Activated CD4-positive, alpha-beta memory T cell treated with anti-CD3 and anti-CD28 coated beads, Interleukin-2, amount 10 ng/mL, durations not matched to agents 7 days and 5 days (primary cell): ENCODE measurements at regions not wholly inside any gene's neighbourhood (a gene's known extent, or its start where the extent isn't known, plus 50 kb on each side); places are given as distances from the start of the nearest gene placed in this dataset.
"Not testable (repeated sequence)": the region's sequence is repeated elsewhere in the genome, so short reads cannot be mapped to it uniquely, and the experiment has no call there.

Experiments
- CTCF ChIA-PET: fragments of 350-600 bp; sonication (Branson Sonifier 250); formaldehyde crosslinking; loops from one replicate; lab custom pipeline; 2021; ENCODE audit warnings: antibody characterized with exemption, inconsistent platforms; lab: Charles Lee
- POLR2A ChIA-PET: fragments of 350-600 bp; sonication (Branson Sonifier 250); formaldehyde crosslinking; loops from one replicate; lab custom pipeline; 2021; ENCODE audit warnings: antibody characterized with exemption; lab: Charles Lee
- DNase-seq: peaks from one replicate; pipeline ENCODE4 v3.0.0-alpha.2; 2020
- H3K27ac Mint-ChIP-seq: one replicate; pipeline ENCODE4 v1.8.0; 2021; ENCODE audit warnings: mild to moderate bottlenecking, mixed read lengths
- H3K27me3 Mint-ChIP-seq: one replicate; pipeline ENCODE4 v1.8.0; 2021; ENCODE audit warnings: mixed read lengths
- H3K36me3 Mint-ChIP-seq: one replicate; pipeline ENCODE4 v1.8.0; 2021; ENCODE audit warnings: low read depth, mixed read lengths
- H3K4me1 Mint-ChIP-seq: one replicate; pipeline ENCODE4 v1.8.0; 2021; ENCODE audit warnings: mixed read lengths
- H3K4me3 Mint-ChIP-seq: one replicate; pipeline ENCODE4 v1.8.0; 2021; ENCODE audit warnings: mild to moderate bottlenecking, mixed read lengths
- H3K9me3 Mint-ChIP-seq: one replicate; pipeline ENCODE4 v1.8.0; 2021; ENCODE audit warnings: mixed read lengths

- CTCF ChIA-PET, result interaction anchor here (1.5 kb wide), 1 partner anchor 9 kb away, joined by 3 read pairs; no protein-coding TSS in a partner anchor
- H3K27ac Mint-ChIP-seq, POLR2A ChIA-PET, H3K4me3 Mint-ChIP-seq, H3K27me3 Mint-ChIP-seq, DNase-seq, H3K36me3 Mint-ChIP-seq: not testable (repeated sequence)
- H3K9me3 Mint-ChIP-seq, result peaks cover 15% of the 10 kb centered on the region
- H3K4me1 Mint-ChIP-seq, result peaks cover 14% of the 10 kb centered on the region
These were observed 56.6 kb downstream of the CHST2 start for GRCh38 chr3:143175940-143176894.

GRCh38 chr3:143177965-143178364 is 58.4 kb downstream of the CHST2 start:
- POLR2A ChIA-PET, H3K4me3 Mint-ChIP-seq, CTCF ChIA-PET, H3K4me1 Mint-ChIP-seq, H3K9me3 Mint-ChIP-seq, H3K36me3 Mint-ChIP-seq, H3K27ac Mint-ChIP-seq, DNase-seq, H3K27me3 Mint-ChIP-seq: not testable (repeated sequence)

- H3K4me3 Mint-ChIP-seq, POLR2A ChIA-PET, H3K9me3 Mint-ChIP-seq, H3K4me1 Mint-ChIP-seq, H3K36me3 Mint-ChIP-seq, H3K27ac Mint-ChIP-seq, CTCF ChIA-PET, DNase-seq, H3K27me3 Mint-ChIP-seq: not testable (repeated sequence)
These were observed 59.4 kb downstream of the CHST2 start for GRCh38 chr3:143178775-143179548.

- no peaks in the 10 kb centered on the region for H3K27me3 Mint-ChIP-seq
- peaks cover under 1% of the 10 kb centered on the region for H3K9me3 Mint-ChIP-seq
- H3K27ac Mint-ChIP-seq, result no peak overlapping the region
- POLR2A ChIA-PET, result no interaction called here
- no peak for DNase-seq
- no peaks in the 10 kb centered on the region for H3K36me3 Mint-ChIP-seq
- no peak overlapping the region for H3K4me3 Mint-ChIP-seq
- H3K4me1 Mint-ChIP-seq, result no peaks in the 10 kb centered on the region
- CTCF ChIA-PET, result no interaction called here
These were observed 60.0 kb downstream of the CHST2 start for GRCh38 chr3:143179603-143180002.

- POLR2A ChIA-PET, H3K9me3 Mint-ChIP-seq, H3K4me1 Mint-ChIP-seq, CTCF ChIA-PET, H3K36me3 Mint-ChIP-seq, H3K27ac Mint-ChIP-seq, H3K27me3 Mint-ChIP-seq, DNase-seq, H3K4me3 Mint-ChIP-seq: not testable (repeated sequence)
These were observed 61.3 kb downstream of the CHST2 start for GRCh38 chr3:143180860-143181259.

- H3K27ac Mint-ChIP-seq, H3K27me3 Mint-ChIP-seq, H3K9me3 Mint-ChIP-seq, CTCF ChIA-PET, DNase-seq, H3K36me3 Mint-ChIP-seq, POLR2A ChIA-PET, H3K4me3 Mint-ChIP-seq, H3K4me1 Mint-ChIP-seq: not testable (repeated sequence)
These were observed 62.4 kb downstream of the CHST2 start for GRCh38 chr3:143181977-143182376.

- H3K36me3 Mint-ChIP-seq, result no peaks in the 10 kb centered on the region
- no peak for DNase-seq
- H3K4me3 Mint-ChIP-seq, result no peak overlapping the region
- H3K9me3 Mint-ChIP-seq, result no peaks in the 10 kb centered on the region
- H3K4me1 Mint-ChIP-seq, result no peaks in the 10 kb centered on the region
- no peaks in the 10 kb centered on the region for H3K27me3 Mint-ChIP-seq
- ChIA-PET POLR2A (no interaction called here), CTCF (no interaction called here)
- H3K27ac Mint-ChIP-seq, result no peak overlapping the region
These were observed 63.5 kb downstream of the CHST2 start for GRCh38 chr3:143182866-143183664.

- DNase-seq, result no peak
- no peaks in the 10 kb centered on the region for H3K9me3 Mint-ChIP-seq
- no peaks in the 10 kb centered on the region for H3K36me3 Mint-ChIP-seq
- H3K27me3 Mint-ChIP-seq, result no peaks in the 10 kb centered on the region
- no peak overlapping the region for H3K4me3 Mint-ChIP-seq
- H3K4me1 Mint-ChIP-seq, result no peaks in the 10 kb centered on the region
- H3K27ac Mint-ChIP-seq, result no peak overlapping the region
- POLR2A ChIA-PET, result no interaction called here
- CTCF ChIA-PET, result no interaction called here
These were observed 64.0 kb downstream of the CHST2 start for GRCh38 chr3:143183665-143183964.

GRCh38 chr3:143184099-143184498 is 64.5 kb downstream of the CHST2 start:
- no peaks in the 10 kb centered on the region for H3K36me3 Mint-ChIP-seq
- H3K27me3 Mint-ChIP-seq, result no peaks in the 10 kb centered on the region
- ChIA-PET POLR2A (no interaction called here), CTCF (no interaction called here)
- H3K4me1 Mint-ChIP-seq, result no peaks in the 10 kb centered on the region
- H3K4me3 Mint-ChIP-seq, result no peak overlapping the region
- DNase-seq, result no peak
- no peaks in the 10 kb centered on the region for H3K9me3 Mint-ChIP-seq
- H3K27ac Mint-ChIP-seq, result no peak overlapping the region

- CTCF ChIA-PET, result interaction anchor here (1.4 kb wide), 1 partner anchor 10 kb away, joined by 3 read pairs; no protein-coding TSS in a partner anchor
These were observed 65.8 kb downstream of the CHST2 start for GRCh38 chr3:143185401-143185800.

GRCh38 chr3:143187111-143187510 is 67.5 kb downstream of the CHST2 start:
- H3K36me3 Mint-ChIP-seq, result no peaks in the 10 kb centered on the region
- POLR2A ChIA-PET, result no interaction called here
- DNase-seq, result no peak
- no peaks in the 10 kb centered on the region for H3K9me3 Mint-ChIP-seq
- CTCF ChIA-PET, result no interaction called here
- no peak overlapping the region for H3K27ac Mint-ChIP-seq
- no peaks in the 10 kb centered on the region for H3K27me3 Mint-ChIP-seq
- H3K4me3 Mint-ChIP-seq, result no peak overlapping the region
- H3K4me1 Mint-ChIP-seq, result no peaks in the 10 kb centered on the region

More at GRCh38 chr3:143185401-143185800, 65.8 kb downstream of the CHST2 start:
- no peak overlapping the region for H3K4me3 Mint-ChIP-seq
- H3K9me3 Mint-ChIP-seq, result no peaks in the 10 kb centered on the region
- POLR2A ChIA-PET, result no interaction called here
- H3K27ac Mint-ChIP-seq, result no peak overlapping the region
- H3K27me3 Mint-ChIP-seq, result no peaks in the 10 kb centered on the region
- H3K4me1 Mint-ChIP-seq, result no peaks in the 10 kb centered on the region
- no peaks in the 10 kb centered on the region for H3K36me3 Mint-ChIP-seq
- no peak for DNase-seq

- H3K36me3 Mint-ChIP-seq, result no peaks in the 10 kb centered on the region
- peaks cover 3% of the 10 kb centered on the region for H3K9me3 Mint-ChIP-seq
- H3K4me3 Mint-ChIP-seq, result no peak overlapping the region
- DNase-seq, result no peak
- CTCF ChIA-PET, result no interaction called here
- POLR2A ChIA-PET, result no interaction called here
- H3K27ac Mint-ChIP-seq, result no peak overlapping the region
- H3K4me1 Mint-ChIP-seq, result no peaks in the 10 kb centered on the region
- H3K27me3 Mint-ChIP-seq, result peaks cover 2% of the 10 kb centered on the region
These were observed 69.3 kb downstream of the CHST2 start for GRCh38 chr3:143188881-143189280.

- H3K9me3 Mint-ChIP-seq, result peaks cover 3% of the 10 kb centered on the region
- peaks cover 2% of the 10 kb centered on the region for H3K27me3 Mint-ChIP-seq
- DNase-seq, result no peak
- no peaks in the 10 kb centered on the region for H3K36me3 Mint-ChIP-seq
- H3K27ac Mint-ChIP-seq, result no peak overlapping the region
- H3K4me3 Mint-ChIP-seq, result no peak overlapping the region
- ChIA-PET POLR2A (no interaction called here), CTCF (no interaction called here)
- H3K4me1 Mint-ChIP-seq, result no peaks in the 10 kb centered on the region
These were observed 70.5 kb downstream of the CHST2 start for GRCh38 chr3:143190101-143190500.
